ENCODE measurements at regions not wholly inside any gene's neighbourhood (a gene's known extent, or its start where the extent isn't known, plus 50 kb on each side); places are given as distances from the start of the nearest gene placed in this dataset.

DNA sequence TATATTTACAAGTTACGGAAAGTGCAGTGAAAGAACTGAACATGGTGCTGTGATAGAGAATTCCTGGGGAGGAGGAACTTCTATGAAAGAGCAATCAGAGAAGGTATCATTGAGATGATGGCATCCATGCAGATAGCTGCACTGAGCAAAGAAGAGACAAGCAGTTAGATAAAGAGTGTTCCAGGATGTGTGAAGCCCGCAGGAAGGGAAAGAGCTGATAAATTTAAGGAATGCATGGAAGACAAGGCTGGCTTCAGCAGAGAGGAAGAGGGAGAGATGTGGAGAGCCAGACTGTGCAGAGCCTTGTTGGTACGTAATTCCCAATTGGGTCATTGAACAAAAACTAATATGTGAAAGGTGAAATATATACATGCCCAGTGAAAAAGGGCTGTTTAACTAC lies 538.9 kb downstream of the INHBA start:
- TF ChIP-seq REST (IDR thresholded peaks at IDR 0.05; ENCODE audit: low read depth, low read length), result no peak
- no peak for DNase-seq
- Histone ChIP-seq H3K4me1 (ENCODE audit: control insufficient read depth in 1 of 2, insufficient read depth in 2 of 2, low read depth in 1 of 2, low read length in 1 of 2) (no peaks in the 10 kb centered on the region), H3F3A (replicated peaks; ENCODE audit: insufficient read depth) (no peaks in the 10 kb centered on the region), H3K4me3 (ENCODE audit: low read depth in 2 of 2, low read length in 1 of 2) (no peak overlapping the region), H3K27ac (ENCODE audit: low read depth in 2 of 2, low read length in 1 of 2) (peak overlapping the region in 1 of 2 experiments; percentile 9; a peak in 1 of 4 replicates), H3K9me3 (peaks cover 22% of the 10 kb centered on the region), H3K36me3 (replicated peaks in 1 of 2; ENCODE audit: control insufficient read depth in 1 of 2, insufficient read depth in 2 of 2, low read length in 1 of 2) (no peaks in the 10 kb centered on the region), H3K9ac (no peak overlapping the region), H4K20me1 (ENCODE audit: insufficient read depth) (no peaks in the 10 kb centered on the region), H2AFZ (ENCODE audit: low read depth) (no peak overlapping the region), H3K9me2 (no peaks in the 10 kb centered on the region), H3K4me2 (no peak overlapping the region), H3K79me2 (ENCODE audit: insufficient read depth) (no peaks in the 10 kb centered on the region), H3K27me3 (ENCODE audit: insufficient read depth) (no peaks in the 10 kb centered on the region)
- ChIA-PET CTCF (interaction anchor here (3.6 kb wide), 1 partner anchor 12 kb away, joined by 14 read pairs; no protein-coding TSS in a partner anchor), POLR2A (no interaction called here)
- 87% methylated on average over 3 of the region's 3 CpGs for WGBS (ENCODE audit: low lambda C conversion rate)

GRCh38 chr7:41162612-41163011 lies 540.3 kb downstream of the INHBA start:
- TF ChIP-seq RXRA (IDR thresholded peaks at IDR 0.05; ENCODE audit: borderline replicate concordance, low read depth) (no peak), EZH2phosphoT487 (IDR thresholded peaks at IDR 0.05; ENCODE audit: borderline replicate concordance, low read depth) (no peak), JUND (IDR thresholded peaks at IDR 0.05) (peak; percentile 53; the same call in 1 of the 2 replicates), FOSL2 (IDR thresholded peaks at IDR 0.05; ENCODE audit: borderline replicate concordance, low read depth) (peak; percentile 47; the same call in 1 of the 2 replicates), TCF12 (IDR thresholded peaks at IDR 0.05) (peak; percentile 53; the same call in 1 of the 2 replicates), PBX3 (IDR thresholded peaks at IDR 0.05) (peak; percentile 85)
- no peaks in the 10 kb centered on the region for H4K20me1 ChIP-seq (ENCODE audit: insufficient read depth)
- H3K27me3 ChIP-seq (ENCODE audit: insufficient read depth), result no peaks in the 10 kb centered on the region
- no peak overlapping the region for H3K27ac ChIP-seq (ENCODE audit: low read depth in 2 of 2, low read length in 1 of 2)
- no peaks in the 10 kb centered on the region for H3K4me1 ChIP-seq (ENCODE audit: control insufficient read depth in 1 of 2, insufficient read depth in 2 of 2, low read depth in 1 of 2, low read length in 1 of 2)
- H3K36me3 ChIP-seq (replicated peaks in 1 of 2; ENCODE audit: control insufficient read depth in 1 of 2, insufficient read depth in 2 of 2, low read length in 1 of 2), result no peaks in the 10 kb centered on the region
- H3K9ac ChIP-seq, result no peak overlapping the region
- no peaks in the 10 kb centered on the region for H3K79me2 ChIP-seq (ENCODE audit: insufficient read depth)
- peaks cover 29% of the 10 kb centered on the region for H3K9me3 ChIP-seq
- H3K4me2 ChIP-seq, result no peak overlapping the region
- 65% methylated on average over 4 of the region's 4 CpGs for WGBS (ENCODE audit: low lambda C conversion rate)
- no peak overlapping the region for H2AFZ ChIP-seq (ENCODE audit: low read depth)
- H3F3A ChIP-seq (replicated peaks; ENCODE audit: insufficient read depth), result no peaks in the 10 kb centered on the region
- H3K4me3 ChIP-seq (ENCODE audit: low read depth in 2 of 2, low read length in 1 of 2), result no peak overlapping the region
- POLR2A ChIA-PET, result no interaction called here
- DNase-seq, result no peak
- no peaks in the 10 kb centered on the region for H3K9me2 ChIP-seq
- CTCF ChIA-PET, result no interaction called here

All from SK-N-SH (cell line).